Fibroblast of pulmonary artery (primary cell): ENCODE measurements at regions not wholly inside any gene's neighbourhood (a gene's known extent, or its start where the extent isn't known, plus 50 kb on each side); places are given as distances from the start of the nearest gene placed in this dataset.

Source experiments
- DNase-seq: peaks from one replicate; pipeline ENCODE4 v3.0.0-alpha.2; 2010; ENCODE audit warnings: low read depth
- H3K4me3 ChIP-seq: replicated peaks from 2 replicates; pipeline ENCODE4 v1.5.1; 2011; ENCODE audit warnings: low read depth, mild to moderate bottlenecking, control low read depth, low read length, moderate library complexity
- CTCF ChIP-seq: IDR thresholded peaks from 2 replicates; pipeline ENCODE4 v1.5.1; 2011; ENCODE audit warnings: mild to moderate bottlenecking, control low read depth, low read length, inconsistent platforms; ENCODE audit errors: missing control alignments

- TF ChIP-seq CTCF: no peak
- no peak overlapping the region for H3K4me3 ChIP-seq
- no peak for DNase-seq
These were observed 104.7 kb downstream of the C1QL2 start for GRCh38 chr2:119053700-119054436.

- DNase-seq: no peak
- TF ChIP-seq CTCF: no peak
- no peak overlapping the region for H3K4me3 ChIP-seq
These were observed 107.3 kb downstream of the C1QL2 start for GRCh38 chr2:119051263-119051662.

- DNase-seq: peak; percentile 30
These were observed 108.1 kb downstream of the MARCO start for GRCh38 chr2:119049968-119050704.

More at GRCh38 chr2:119049968-119050704, 108.1 kb downstream of the MARCO start:
- H3K4me3 ChIP-seq: no peak overlapping the region
- no peak for TF ChIP-seq CTCF
